PC-3 (cell line): ENCODE measurements at regions not wholly inside any gene's neighbourhood (a gene's known extent, or its start where the extent isn't known, plus 50 kb on each side); places are given as distances from the start of the nearest gene placed in this dataset.

Experiments used
- EZH2 ChIP-seq: fragments of 300-600 bp; sonication (generic); IDR thresholded peaks from one replicate; pipeline ENCODE4 v1.6.1; 2017; ENCODE audit warnings: antibody characterized with exemption, mild to moderate bottlenecking, low read length; ENCODE audit not compliant: unreplicated experiment
- EZH2phosphoT487 ChIP-seq: fragments of 300-600 bp; sonication (generic); IDR thresholded peaks from 2 replicates; pipeline ENCODE4 v1.6.1; 2018; ENCODE audit warnings: mild to moderate bottlenecking, antibody characterized with exemption, low read length, borderline replicate concordance
- TF ChIP-seq, protein P1 (sequence below): fragments of 300-600 bp; sonication (generic); conservative IDR thresholded peaks from 2 replicates; pipeline ENCODE4 v1.5.1; 2017; ENCODE audit warnings: antibody characterized with exemption, low read depth, mild to moderate bottlenecking, low read length

DNA sequence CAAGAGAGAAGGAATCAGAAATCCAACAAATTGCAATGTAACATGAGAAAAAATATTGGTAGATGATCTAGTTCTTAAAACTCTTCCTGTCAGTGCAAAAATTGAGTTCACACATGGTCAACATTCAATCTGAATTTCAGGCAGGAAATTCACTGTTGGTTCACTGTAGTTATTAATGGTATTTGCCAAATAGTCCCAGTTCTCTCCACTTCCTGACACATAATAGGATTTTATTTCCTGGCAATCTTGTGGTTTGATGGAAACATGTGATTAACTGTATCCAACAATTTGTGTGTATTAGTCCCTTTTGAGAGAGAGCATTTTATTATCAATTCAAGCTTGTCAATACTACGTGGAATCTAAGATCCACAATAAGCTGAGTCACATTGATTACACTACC, 1103.1 kb downstream of the ROBO2 start:
- TF ChIP-seq, protein P1, sequence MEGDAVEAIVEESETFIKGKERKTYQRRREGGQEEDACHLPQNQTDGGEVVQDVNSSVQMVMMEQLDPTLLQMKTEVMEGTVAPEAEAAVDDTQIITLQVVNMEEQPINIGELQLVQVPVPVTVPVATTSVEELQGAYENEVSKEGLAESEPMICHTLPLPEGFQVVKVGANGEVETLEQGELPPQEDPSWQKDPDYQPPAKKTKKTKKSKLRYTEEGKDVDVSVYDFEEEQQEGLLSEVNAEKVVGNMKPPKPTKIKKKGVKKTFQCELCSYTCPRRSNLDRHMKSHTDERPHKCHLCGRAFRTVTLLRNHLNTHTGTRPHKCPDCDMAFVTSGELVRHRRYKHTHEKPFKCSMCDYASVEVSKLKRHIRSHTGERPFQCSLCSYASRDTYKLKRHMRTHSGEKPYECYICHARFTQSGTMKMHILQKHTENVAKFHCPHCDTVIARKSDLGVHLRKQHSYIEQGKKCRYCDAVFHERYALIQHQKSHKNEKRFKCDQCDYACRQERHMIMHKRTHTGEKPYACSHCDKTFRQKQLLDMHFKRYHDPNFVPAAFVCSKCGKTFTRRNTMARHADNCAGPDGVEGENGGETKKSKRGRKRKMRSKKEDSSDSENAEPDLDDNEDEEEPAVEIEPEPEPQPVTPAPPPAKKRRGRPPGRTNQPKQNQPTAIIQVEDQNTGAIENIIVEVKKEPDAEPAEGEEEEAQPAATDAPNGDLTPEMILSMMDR: no peak
- TF ChIP-seq EZH2 (no peak), EZH2phosphoT487 (no peak)
